ENCODE measurements at regions not wholly inside any gene's neighbourhood (a gene's known extent, or its start where the extent isn't known, plus 50 kb on each side); places are given as distances from the start of the nearest gene placed in this dataset.

DNA sequence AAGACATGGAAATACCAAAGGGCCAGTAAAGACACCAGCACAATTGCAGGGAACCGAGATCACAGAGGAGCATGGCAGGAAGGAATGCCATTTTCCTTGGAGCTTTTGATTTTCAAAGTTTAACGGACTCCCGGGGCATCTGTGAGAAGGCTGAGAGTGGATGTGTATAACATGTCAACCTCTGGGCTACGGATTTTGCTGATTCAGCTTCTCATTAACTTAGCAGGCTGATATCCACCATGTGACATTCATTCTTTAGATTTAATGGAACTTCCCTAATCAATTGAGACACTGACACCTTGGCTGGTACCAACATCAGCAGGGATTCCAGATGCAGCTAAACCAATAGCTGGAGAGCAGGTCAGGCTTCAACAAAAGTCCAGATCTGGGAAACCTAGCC, 496.6 kb upstream of the SPHKAP start:
- no peaks in the 10 kb centered on the region for H3K36me3 ChIP-seq (ENCODE audit: control insufficient read depth in 2 of 2, extremely low read depth in 1 of 2, insufficient read depth in 2 of 2, low read length in 2 of 2)
- CTCF ChIA-PET: no interaction called here
- H3K9me1 ChIP-seq (replicated peaks; ENCODE audit: control insufficient read depth, extremely low read depth, insufficient read depth, low read length): no peaks in the 10 kb centered on the region
- H3K4me3 ChIP-seq (replicated peaks in 1 of 3; ENCODE audit: insufficient read depth in 1 of 3, low read depth in 1 of 3, low read length in 3 of 3): no peak overlapping the region
- H3K27me3 ChIP-seq (ENCODE audit: control insufficient read depth in 2 of 2, insufficient read depth in 2 of 2, low read length in 2 of 2): no peaks in the 10 kb centered on the region
- POLR2A ChIA-PET: no interaction called here
- no TSS peak for BruUV-seq (replicated peaks)
- H3K79me2 ChIP-seq (ENCODE audit: control insufficient read depth, insufficient read depth, low read length): no peaks in the 10 kb centered on the region
- no peak overlapping the region for H3K4me2 ChIP-seq (ENCODE audit: insufficient read depth, low read length)
- H3K9ac ChIP-seq (replicated peaks; ENCODE audit: extremely low read depth, insufficient read depth, low read length): no peak overlapping the region
- no peak overlapping the region for H3K27ac ChIP-seq (ENCODE audit: insufficient read depth, low read depth, low read length)
- intact Hi-C loops (cut with micrococcal nuclease): no loop called here
- H3K4me1 ChIP-seq (ENCODE audit: control insufficient read depth, extremely low read depth, insufficient read depth, low read length): no peaks in the 10 kb centered on the region
- TF ChIP-seq POLR2AphosphoS5 (IDR thresholded peaks at IDR 0.05; ENCODE audit: insufficient read depth, low read depth, low read length) (no peak), MYC (IDR thresholded peaks at IDR 0.05; ENCODE audit: low read depth, low read length) (no peak), POLR2A (IDR thresholded peaks at IDR 0.05; ENCODE audit: low read depth, low read length) (no peak), JUN (IDR thresholded peaks at IDR 0.05; ENCODE audit: borderline replicate concordance, insufficient read depth, insufficient read length, low read depth) (no peak), EZH2 (IDR thresholded peaks at IDR 0.05; ENCODE audit: borderline replicate concordance, low read depth, low read length, severe bottlenecking) (no peak), GATA2 (IDR thresholded peaks at IDR 0.05; ENCODE audit: insufficient read depth, insufficient read length, low read depth, low read length) (no peak), FOS (IDR thresholded peaks at IDR 0.05; ENCODE audit: borderline replicate concordance, insufficient read depth, low read length) (no peak)
- TF ChIP-seq, protein P1, sequence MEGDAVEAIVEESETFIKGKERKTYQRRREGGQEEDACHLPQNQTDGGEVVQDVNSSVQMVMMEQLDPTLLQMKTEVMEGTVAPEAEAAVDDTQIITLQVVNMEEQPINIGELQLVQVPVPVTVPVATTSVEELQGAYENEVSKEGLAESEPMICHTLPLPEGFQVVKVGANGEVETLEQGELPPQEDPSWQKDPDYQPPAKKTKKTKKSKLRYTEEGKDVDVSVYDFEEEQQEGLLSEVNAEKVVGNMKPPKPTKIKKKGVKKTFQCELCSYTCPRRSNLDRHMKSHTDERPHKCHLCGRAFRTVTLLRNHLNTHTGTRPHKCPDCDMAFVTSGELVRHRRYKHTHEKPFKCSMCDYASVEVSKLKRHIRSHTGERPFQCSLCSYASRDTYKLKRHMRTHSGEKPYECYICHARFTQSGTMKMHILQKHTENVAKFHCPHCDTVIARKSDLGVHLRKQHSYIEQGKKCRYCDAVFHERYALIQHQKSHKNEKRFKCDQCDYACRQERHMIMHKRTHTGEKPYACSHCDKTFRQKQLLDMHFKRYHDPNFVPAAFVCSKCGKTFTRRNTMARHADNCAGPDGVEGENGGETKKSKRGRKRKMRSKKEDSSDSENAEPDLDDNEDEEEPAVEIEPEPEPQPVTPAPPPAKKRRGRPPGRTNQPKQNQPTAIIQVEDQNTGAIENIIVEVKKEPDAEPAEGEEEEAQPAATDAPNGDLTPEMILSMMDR (IDR thresholded peaks at IDR 0.05; ENCODE audit: extremely low read depth in 1 of 2, insufficient read depth in 1 of 2, low read depth in 1 of 2, low read length in 2 of 2): no peak
- TF ChIP-seq, protein P2, sequence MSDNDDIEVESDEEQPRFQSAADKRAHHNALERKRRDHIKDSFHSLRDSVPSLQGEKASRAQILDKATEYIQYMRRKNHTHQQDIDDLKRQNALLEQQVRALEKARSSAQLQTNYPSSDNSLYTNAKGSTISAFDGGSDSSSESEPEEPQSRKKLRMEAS (IDR thresholded peaks at IDR 0.05; ENCODE audit: insufficient read depth, insufficient read length): no peak
- DNase-seq (ENCODE audit: low read depth, low spot score) (no peak), FAIRE-seq (no peak)
- dilution Hi-C loops (cut with MboI; ENCODE audit: extremely low pct_ligation_motif_present, low sequenced_read_pairs): no loop called here
- no peak overlapping the region for H2AFZ ChIP-seq (ENCODE audit: low read depth, low read length)
- H4K20me1 ChIP-seq (replicated peaks; ENCODE audit: control insufficient read depth, extremely low read depth, insufficient read depth, low read length): no peaks in the 10 kb centered on the region
- H3K9me3 ChIP-seq (replicated peaks; ENCODE audit: control insufficient read depth, insufficient read depth, low read length): peaks cover 4% of the 10 kb centered on the region

Measured in endothelial cell of umbilical vein (primary cell).